Endothelial cell of umbilical vein (primary cell): ENCODE measurements at regions not wholly inside any gene's neighbourhood (a gene's known extent, or its start where the extent isn't known, plus 50 kb on each side); places are given as distances from the start of the nearest gene placed in this dataset.

Experiments
- BruUV-seq: library from RNA; stranded (reverse); fragments of 400-500 nt; replicated peaks from 2 replicates; lab custom pipeline; 2021; lab: Mats Ljungman, UMichigan
- CTCF ChIA-PET: fragments of 300-600, 350-600 bp; sonication (Branson Sonifier 250); formaldehyde crosslinking; loops from one replicate; lab custom pipeline; 2021; ENCODE audit warnings: antibody characterized with exemption, inconsistent platforms; lab: Charles Lee
- POLR2A ChIA-PET: fragments of 300-600, 350-600 bp; sonication (Branson Sonifier 250); formaldehyde crosslinking; loops from one replicate; lab custom pipeline; 2021; ENCODE audit warnings: antibody characterized with exemption, inconsistent platforms; lab: Charles Lee
- DNase-seq: peaks from one replicate; pipeline ENCODE4 v3.0.0-alpha.2; 2011; ENCODE audit warnings: low read depth, low spot score
- FAIRE-seq: peaks from 2 replicates; lab custom pipeline; 2011; peaks lifted over from hg19 to GRCh38; lab: Jason Lieb, UNC
- H2AFZ ChIP-seq: 2 replicates; pipeline ENCODE4 v1.6.0; 2012; ENCODE audit warnings: low read depth, low read length, control low read depth, inconsistent platforms
- H3K27ac ChIP-seq: 2 replicates; pipeline ENCODE4 v1.5.1; 2011; ENCODE audit warnings: low read depth, mild to moderate bottlenecking, control low read depth, low read length, moderate library complexity; ENCODE audit not compliant: insufficient read depth
- H3K27me3 ChIP-seq, 2 experiments: 2 replicates each; pipeline versions ENCODE4 v1.6.0 to v1.6.1; 2011; ENCODE audit warnings: low read length in 2 of 2, mixed read lengths in 1 of 2; ENCODE audit not compliant: control insufficient read depth in 2 of 2, insufficient read depth in 2 of 2
- H3K36me3 ChIP-seq, 2 experiments: 2 replicates in 1 of 2; 3 replicates in 1 of 2; pipeline ENCODE4 v1.5.1; 2011; ENCODE audit warnings: low read length in 2 of 2, mild to moderate bottlenecking in 1 of 2, moderate library complexity in 1 of 2; ENCODE audit not compliant: control insufficient read depth in 2 of 2, insufficient read depth in 2 of 2; ENCODE audit errors: extremely low read depth in 1 of 2
- H3K4me1 ChIP-seq: 3 replicates; pipeline ENCODE4 v1.5.1; 2011; ENCODE audit warnings: mild to moderate bottlenecking, low read length; ENCODE audit not compliant: control insufficient read depth, insufficient read depth; ENCODE audit errors: extremely low read depth
- H3K4me2 ChIP-seq: 2 replicates; pipeline ENCODE4 v1.6.1; 2011; ENCODE audit warnings: low read length, control low read depth, mixed read lengths; ENCODE audit not compliant: insufficient read depth
- H3K4me3 ChIP-seq, 3 experiments: fragments of 200-600 bp in 1 of 3; sonication (generic), shearing (Covaris generic) in 1 of 3; replicated peaks in 1 of 3; 2 replicates each; pipeline ENCODE4 v1.5.1; 2011 to 2016; ENCODE audit warnings: control low read depth in 3 of 3, low read length in 3 of 3, mild to moderate bottlenecking in 2 of 3, inconsistent platforms in 1 of 3, low read depth in 1 of 3, moderate library complexity in 1 of 3; ENCODE audit not compliant: insufficient read depth in 1 of 3
- H3K79me2 ChIP-seq: 2 replicates; pipeline ENCODE4 v1.6.0; 2012; ENCODE audit warnings: low read length, inconsistent platforms; ENCODE audit not compliant: control insufficient read depth, insufficient read depth
- H3K9ac ChIP-seq: replicated peaks from 2 replicates; pipeline ENCODE3; 2011; ENCODE audit warnings: low read length, control low read depth; ENCODE audit not compliant: insufficient read depth; ENCODE audit errors: extremely low read depth
- H3K9me1 ChIP-seq: replicated peaks from 3 replicates; pipeline ENCODE4 v1.6.0; 2011; ENCODE audit warnings: mild to moderate bottlenecking, low read length; ENCODE audit not compliant: control insufficient read depth, insufficient read depth; ENCODE audit errors: extremely low read depth
- H3K9me3 ChIP-seq: replicated peaks from 2 replicates; pipeline ENCODE4 v1.5.1; 2012; ENCODE audit warnings: low read length, inconsistent platforms; ENCODE audit not compliant: control insufficient read depth, insufficient read depth
- H4K20me1 ChIP-seq: replicated peaks from 2 replicates; pipeline ENCODE3; 2011; ENCODE audit warnings: mild to moderate bottlenecking, low read length; ENCODE audit not compliant: control insufficient read depth, insufficient read depth; ENCODE audit errors: extremely low read depth
- EZH2 ChIP-seq: IDR thresholded peaks from 2 replicates; pipeline ENCODE4 v1.6.1; 2012; ENCODE audit warnings: borderline replicate concordance, low read depth, mild to moderate bottlenecking, moderate library complexity, low read length, inconsistent platforms; ENCODE audit not compliant: severe bottlenecking
- FOS ChIP-seq: IDR thresholded peaks from 2 replicates; pipeline ENCODE4 v1.6.1; 2011; ENCODE audit warnings: mild to moderate bottlenecking, low read length, moderate library complexity, borderline replicate concordance; ENCODE audit not compliant: insufficient read depth
- GATA2 ChIP-seq: IDR thresholded peaks from 2 replicates; pipeline ENCODE4 v1.7.0; 2011; ENCODE audit warnings: low read depth, mild to moderate bottlenecking, moderate library complexity, mixed read lengths, low read length; ENCODE audit not compliant: insufficient read length, insufficient read depth
- JUN ChIP-seq: IDR thresholded peaks from 2 replicates; pipeline ENCODE4 v1.6.1; 2011; ENCODE audit warnings: borderline replicate concordance, low read depth; ENCODE audit not compliant: insufficient read length, insufficient read depth
- MAX ChIP-seq: IDR thresholded peaks from 2 replicates; pipeline ENCODE4 v1.6.1; 2011; ENCODE audit not compliant: insufficient read depth, insufficient read length
- MYC ChIP-seq: IDR thresholded peaks from one replicate; pipeline ENCODE4 v1.6.1; 2011; ENCODE audit warnings: mild to moderate bottlenecking, low read depth, low read length
- POLR2A ChIP-seq: IDR thresholded peaks from 2 replicates; pipeline ENCODE4 v1.6.1; 2012; ENCODE audit warnings: low read depth, mild to moderate bottlenecking, control low read depth, low read length
- POLR2AphosphoS5 ChIP-seq: IDR thresholded peaks from 2 replicates; pipeline ENCODE4 v1.6.1; 2012; ENCODE audit warnings: low read depth, mild to moderate bottlenecking, control low read depth, low read length, moderate library complexity; ENCODE audit not compliant: insufficient read depth
- dilution Hi-C: fragments of 300-500 bp; cut with MboI; formaldehyde crosslinking; loops from one replicate; pipeline ENCODE4 v1.15.0; 2019; ENCODE audit warnings: low sequenced_read_pairs; ENCODE audit not compliant: extremely low pct_ligation_motif_present
- intact Hi-C: fragments of 100-400 bp; cut with micrococcal nuclease; formaldehyde crosslinking; loops from one replicate; pipeline ENCODE4 v1.10.0; 2022
- TF ChIP-seq, protein P1 (sequence below), 2 donors: IDR thresholded peaks; 1 replicate in 1 of 2; 2 replicates in 1 of 2; pipeline ENCODE4 v1.5.1; 2011; ENCODE audit warnings: low read length in 2 of 2, mild to moderate bottlenecking in 2 of 2, moderate library complexity in 2 of 2, control low read depth in 1 of 2, inconsistent platforms in 1 of 2, low read depth in 1 of 2; ENCODE audit not compliant: insufficient read depth in 1 of 2; ENCODE audit errors: extremely low read depth in 1 of 2

- Histone ChIP-seq H3K9me1 (no peaks in the 10 kb centered on the region), H3K4me1 (no peaks in the 10 kb centered on the region), H3K36me3 (no peaks in the 10 kb centered on the region), H3K9me3 (no peaks in the 10 kb centered on the region), H3K4me3 (no peak overlapping the region), H3K4me2 (no peak overlapping the region), H4K20me1 (no peaks in the 10 kb centered on the region), H3K9ac (no peak overlapping the region), H3K27me3 (no peaks in the 10 kb centered on the region), H3K27ac (no peak overlapping the region), H3K79me2 (no peaks in the 10 kb centered on the region), H2AFZ (no peak overlapping the region)
- no peak for DNase-seq
- no peak for FAIRE-seq
- dilution Hi-C loops: no loop called here
- intact Hi-C loops: no loop called here
- TF ChIP-seq, protein P1, sequence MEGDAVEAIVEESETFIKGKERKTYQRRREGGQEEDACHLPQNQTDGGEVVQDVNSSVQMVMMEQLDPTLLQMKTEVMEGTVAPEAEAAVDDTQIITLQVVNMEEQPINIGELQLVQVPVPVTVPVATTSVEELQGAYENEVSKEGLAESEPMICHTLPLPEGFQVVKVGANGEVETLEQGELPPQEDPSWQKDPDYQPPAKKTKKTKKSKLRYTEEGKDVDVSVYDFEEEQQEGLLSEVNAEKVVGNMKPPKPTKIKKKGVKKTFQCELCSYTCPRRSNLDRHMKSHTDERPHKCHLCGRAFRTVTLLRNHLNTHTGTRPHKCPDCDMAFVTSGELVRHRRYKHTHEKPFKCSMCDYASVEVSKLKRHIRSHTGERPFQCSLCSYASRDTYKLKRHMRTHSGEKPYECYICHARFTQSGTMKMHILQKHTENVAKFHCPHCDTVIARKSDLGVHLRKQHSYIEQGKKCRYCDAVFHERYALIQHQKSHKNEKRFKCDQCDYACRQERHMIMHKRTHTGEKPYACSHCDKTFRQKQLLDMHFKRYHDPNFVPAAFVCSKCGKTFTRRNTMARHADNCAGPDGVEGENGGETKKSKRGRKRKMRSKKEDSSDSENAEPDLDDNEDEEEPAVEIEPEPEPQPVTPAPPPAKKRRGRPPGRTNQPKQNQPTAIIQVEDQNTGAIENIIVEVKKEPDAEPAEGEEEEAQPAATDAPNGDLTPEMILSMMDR (IDR thresholded peaks at IDR 0.05; ENCODE audit: extremely low read depth in 1 of 2, insufficient read depth in 1 of 2, low read depth in 1 of 2, low read length in 2 of 2): no peak
- TF ChIP-seq MYC (no peak), JUN (no peak), EZH2 (no peak), FOS (no peak), POLR2AphosphoS5 (no peak), MAX (no peak), POLR2A (no peak), GATA2 (no peak)
- POLR2A ChIA-PET: no interaction called here
- BruUV-seq: no TSS peak
- CTCF ChIA-PET: no interaction called here
Observed at GRCh38 chr5:100319885-100320284, 215.3 kb upstream of the FAM174A start.
